22Rv1 (cell line): ENCODE measurements at regions not wholly inside any gene's neighbourhood (a gene's known extent, or its start where the extent isn't known, plus 50 kb on each side); places are given as distances from the start of the nearest gene placed in this dataset.

ENCODE experiments used
- CTCF ChIP-seq: fragments of 450-650 bp; IDR thresholded peaks from 2 replicates; pipeline ENCODE4 v1.5.1; 2017; ENCODE audit warnings: mild to moderate bottlenecking
- ZFX ChIP-seq: fragments of 450-650 bp; IDR thresholded peaks from 2 replicates; pipeline ENCODE4 v1.6.1; 2017; ENCODE audit warnings: antibody characterized with exemption, borderline replicate concordance

GRCh38 chr5:26669031-26669430, 369.4 kb downstream of the CDH9 start:
- no peak for TF ChIP-seq CTCF
- TF ChIP-seq ZFX, result no peak
